ENCODE measurements at regions not wholly inside any gene's neighbourhood (a gene's known extent, or its start where the extent isn't known, plus 50 kb on each side); places are given as distances from the start of the nearest gene placed in this dataset.

DNA sequence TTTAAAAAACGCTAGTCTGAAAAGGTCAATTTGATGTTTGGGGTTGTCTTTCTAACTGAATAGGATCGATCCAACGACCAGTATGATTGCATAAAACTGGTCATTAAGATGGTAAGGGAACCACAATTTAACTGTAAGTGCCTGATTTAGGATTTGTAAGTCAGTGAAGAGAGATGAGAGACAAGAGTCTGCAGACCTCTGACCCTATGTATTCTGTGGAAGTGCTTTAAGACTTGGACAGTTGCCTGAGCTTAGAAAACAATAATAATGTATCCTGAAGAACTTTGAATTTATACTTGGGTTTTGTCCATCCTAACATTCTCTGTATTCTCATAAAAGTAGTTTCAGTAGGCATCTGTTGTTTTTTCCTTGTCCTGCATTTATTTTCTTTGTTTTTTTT is 221.4 kb upstream of the SUCLG2 start:
- Histone ChIP-seq H4K20me1 (ENCODE audit: control insufficient read depth, insufficient read depth, low read depth, low read length) (no peaks in the 10 kb centered on the region), H3K4me1 (ENCODE audit: control insufficient read depth, low read length) (no peaks in the 10 kb centered on the region), H3K36me3 (ENCODE audit: control insufficient read depth, low read length) (no peaks in the 10 kb centered on the region), H3K9me2 (replicated peaks; ENCODE audit: control insufficient read depth, low read length) (no peaks in the 10 kb centered on the region), H3K27me3 (ENCODE audit: control insufficient read depth, low read length) (no peaks in the 10 kb centered on the region), H3K79me2 (ENCODE audit: control insufficient read depth, low read length) (no peaks in the 10 kb centered on the region), H3K9me3 (ENCODE audit: control insufficient read depth, insufficient read depth, low read length) (peaks cover 5% of the 10 kb centered on the region; the same call in 1 of the 2 replicates), H3K4me3 (ENCODE audit: low read length) (no peak overlapping the region), H3K4me2 (ENCODE audit: low read length) (no peak overlapping the region), H3K27ac (ENCODE audit: low read depth, low read length) (no peak overlapping the region), H3F3A (ENCODE audit: control insufficient read depth, insufficient read depth) (no peaks in the 10 kb centered on the region)
- no peak for TF ChIP-seq EZH2phosphoT487 (IDR thresholded peaks at IDR 0.05; ENCODE audit: borderline replicate concordance, low read length)
- TF ChIP-seq, protein P1, sequence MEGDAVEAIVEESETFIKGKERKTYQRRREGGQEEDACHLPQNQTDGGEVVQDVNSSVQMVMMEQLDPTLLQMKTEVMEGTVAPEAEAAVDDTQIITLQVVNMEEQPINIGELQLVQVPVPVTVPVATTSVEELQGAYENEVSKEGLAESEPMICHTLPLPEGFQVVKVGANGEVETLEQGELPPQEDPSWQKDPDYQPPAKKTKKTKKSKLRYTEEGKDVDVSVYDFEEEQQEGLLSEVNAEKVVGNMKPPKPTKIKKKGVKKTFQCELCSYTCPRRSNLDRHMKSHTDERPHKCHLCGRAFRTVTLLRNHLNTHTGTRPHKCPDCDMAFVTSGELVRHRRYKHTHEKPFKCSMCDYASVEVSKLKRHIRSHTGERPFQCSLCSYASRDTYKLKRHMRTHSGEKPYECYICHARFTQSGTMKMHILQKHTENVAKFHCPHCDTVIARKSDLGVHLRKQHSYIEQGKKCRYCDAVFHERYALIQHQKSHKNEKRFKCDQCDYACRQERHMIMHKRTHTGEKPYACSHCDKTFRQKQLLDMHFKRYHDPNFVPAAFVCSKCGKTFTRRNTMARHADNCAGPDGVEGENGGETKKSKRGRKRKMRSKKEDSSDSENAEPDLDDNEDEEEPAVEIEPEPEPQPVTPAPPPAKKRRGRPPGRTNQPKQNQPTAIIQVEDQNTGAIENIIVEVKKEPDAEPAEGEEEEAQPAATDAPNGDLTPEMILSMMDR (IDR thresholded peaks at IDR 0.05; ENCODE audit: low read depth, low read length, poor library complexity, severe bottlenecking) = no peak

DNA sequence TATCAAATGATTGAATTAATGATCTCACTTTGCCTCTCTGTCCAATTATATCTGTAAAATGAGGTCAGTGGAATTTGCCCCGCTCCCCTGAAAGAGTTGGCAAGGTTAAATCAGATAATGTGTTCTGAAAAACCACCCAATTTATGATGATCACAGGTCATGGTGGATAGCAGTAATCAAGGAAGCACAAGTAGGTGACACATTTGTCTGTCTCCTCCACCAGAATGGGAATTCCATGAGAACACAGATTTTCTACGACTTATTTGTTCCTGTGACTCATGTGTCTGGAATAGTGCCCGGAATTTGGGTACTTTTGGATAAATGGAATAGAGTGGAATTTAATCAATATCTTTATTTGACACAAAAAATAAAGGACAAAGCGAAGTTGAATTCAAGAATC is 220.9 kb upstream of the SUCLG2 start:
- no peak overlapping the region for H3K4me3 ChIP-seq (ENCODE audit: low read length)
- H4K20me1 ChIP-seq (ENCODE audit: control insufficient read depth, insufficient read depth, low read depth, low read length) = no peaks in the 10 kb centered on the region
- TF ChIP-seq, protein P1 (IDR thresholded peaks at IDR 0.05; ENCODE audit: low read depth, low read length, poor library complexity, severe bottlenecking) = no peak
- TF ChIP-seq EZH2phosphoT487 (IDR thresholded peaks at IDR 0.05; ENCODE audit: borderline replicate concordance, low read length) = no peak
- H3F3A ChIP-seq (ENCODE audit: control insufficient read depth, insufficient read depth) = no peaks in the 10 kb centered on the region
- no peak overlapping the region for H3K4me2 ChIP-seq (ENCODE audit: low read length)
- no peaks in the 10 kb centered on the region for H3K27me3 ChIP-seq (ENCODE audit: control insufficient read depth, low read length)
- no peak overlapping the region for H3K27ac ChIP-seq (ENCODE audit: low read depth, low read length)
- H3K9me3 ChIP-seq (ENCODE audit: control insufficient read depth, insufficient read depth, low read length) = peaks cover 5% of the 10 kb centered on the region; the same call in 1 of the 2 replicates
- H3K9me2 ChIP-seq (replicated peaks; ENCODE audit: control insufficient read depth, low read length) = no peaks in the 10 kb centered on the region
- H3K36me3 ChIP-seq (ENCODE audit: control insufficient read depth, low read length) = no peaks in the 10 kb centered on the region
- no peaks in the 10 kb centered on the region for H3K4me1 ChIP-seq (ENCODE audit: control insufficient read depth, low read length)
- no peaks in the 10 kb centered on the region for H3K79me2 ChIP-seq (ENCODE audit: control insufficient read depth, low read length)

DNA sequence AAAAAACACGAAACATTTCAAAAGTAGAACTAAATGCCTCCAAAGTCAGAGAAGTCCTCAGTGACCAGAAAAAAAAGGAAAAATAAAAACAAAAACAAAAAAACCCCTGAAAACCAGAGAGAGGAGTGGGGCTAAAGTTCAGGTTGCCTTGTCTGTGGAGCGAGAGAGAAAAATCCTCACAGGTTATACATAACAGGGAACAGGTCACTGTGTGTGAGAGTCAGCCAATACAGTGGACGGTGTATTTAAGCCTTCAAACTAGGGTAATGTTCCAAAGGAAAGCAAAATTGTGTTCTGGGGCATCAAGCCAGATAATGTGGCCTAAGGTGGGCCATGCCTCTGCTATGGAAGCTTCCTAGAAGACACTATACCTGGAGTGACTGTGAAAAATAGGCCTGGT is 216.1 kb upstream of the SUCLG2 start:
- Histone ChIP-seq H4K20me1 (ENCODE audit: control insufficient read depth, insufficient read depth, low read depth, low read length) (no peaks in the 10 kb centered on the region), H3K27ac (ENCODE audit: low read depth, low read length) (no peak overlapping the region)
- TF ChIP-seq, protein P1 (IDR thresholded peaks at IDR 0.05; ENCODE audit: low read depth, low read length, poor library complexity, severe bottlenecking) = no peak
- TF ChIP-seq EZH2phosphoT487 (IDR thresholded peaks at IDR 0.05; ENCODE audit: borderline replicate concordance, low read length) = no peak

More for the DNA sequence above, 216.1 kb upstream of the SUCLG2 start:
- Histone ChIP-seq H3K4me1 (ENCODE audit: control insufficient read depth, low read length) (no peaks in the 10 kb centered on the region), H3F3A (ENCODE audit: control insufficient read depth, insufficient read depth) (no peaks in the 10 kb centered on the region), H3K4me2 (ENCODE audit: low read length) (no peak overlapping the region), H3K36me3 (ENCODE audit: control insufficient read depth, low read length) (no peaks in the 10 kb centered on the region), H3K79me2 (ENCODE audit: control insufficient read depth, low read length) (no peaks in the 10 kb centered on the region), H3K27me3 (ENCODE audit: control insufficient read depth, low read length) (no peaks in the 10 kb centered on the region), H3K9me2 (replicated peaks; ENCODE audit: control insufficient read depth, low read length) (no peaks in the 10 kb centered on the region), H3K9me3 (ENCODE audit: control insufficient read depth, insufficient read depth, low read length) (peaks cover 16% of the 10 kb centered on the region; the same call in 1 of the 2 replicates), H3K4me3 (ENCODE audit: low read length) (no peak overlapping the region)
